K562 (cell line): ENCODE measurements at regions not wholly inside any gene's neighbourhood (a gene's known extent, or its start where the extent isn't known, plus 50 kb on each side); places are given as distances from the start of the nearest gene placed in this dataset.

Source experiments
- ATAC-seq: fragments of 200-7000 bp; cut with Tn5 transposase; 3 replicates; pipeline ENCODE4 v1.9.1; 2020; ENCODE audit warnings: moderate library complexity
- BruUV-seq: library from RNA; stranded (reverse); fragments of 400-500 nt; replicated peaks from 2 replicates; lab custom pipeline; 2021; lab: Mats Ljungman, UMichigan
- CTCF ChIA-PET: fragments of 300-600 bp; formaldehyde crosslinking; extraction: SDS; loops from one replicate; lab custom pipeline; 2021; ENCODE audit warnings: low intra/inter-chr PET ratio; lab: Yijun Ruan, JAX
- POLR2A ChIA-PET: fragments of 300-600, 350-650 bp; sonication (Branson Sonifier 250); formaldehyde crosslinking; extraction: SDS; loops from one replicate; lab custom pipeline; 2021; ENCODE audit warnings: antibody characterized with exemption, inconsistent platforms; lab: Yijun Ruan, JAX
- DNase-seq, 4 experiments: peaks; one replicate each; pipeline versions ENCODE4 v3.0.0 to v3.0.0-alpha.2; 2011 to 2018; ENCODE audit warnings: low spot score in 3 of 4, mixed read lengths in 3 of 4; ENCODE audit errors: extremely low read depth in 1 of 4
- FAIRE-seq: peaks from 2 replicates; lab custom pipeline; 2011; peaks lifted over from hg19 to GRCh38; lab: Jason Lieb, UNC
- H2AFZ ChIP-seq: 2 replicates; pipeline ENCODE4 v1.6.0; 2011; ENCODE audit warnings: low read depth, low read length, control low read depth, inconsistent platforms
- H3K27ac ChIP-seq: fragments of 200-600 bp; 3 replicates; pipeline ENCODE4 v1.8.0; 2011; ENCODE audit warnings: low read depth, mild to moderate bottlenecking, control low read depth, inconsistent platforms, low read length, moderate library complexity, mixed read lengths; ENCODE audit errors: extremely low read depth
- H3K27me3 ChIP-seq, 2 experiments: fragments of 300-600 bp in 1 of 2; 2 replicates in 1 of 2; 3 replicates in 1 of 2; pipeline versions ENCODE4 v1.6.0 to v1.8.0; 2011; ENCODE audit warnings: inconsistent platforms in 2 of 2, low read length in 2 of 2, mild to moderate bottlenecking in 1 of 2, mixed read lengths in 1 of 2, moderate library complexity in 1 of 2; ENCODE audit not compliant: control insufficient read depth in 2 of 2, insufficient read depth in 2 of 2
- H3K36me3 ChIP-seq: fragments of 300-600 bp; 3 replicates; pipeline ENCODE4 v1.8.0; 2011; ENCODE audit warnings: mild to moderate bottlenecking, low read length, inconsistent platforms; ENCODE audit not compliant: control insufficient read depth, insufficient read depth
- H3K4me1 ChIP-seq, 2 experiments: fragments of 200-600 bp in 1 of 2; replicated peaks in 1 of 2; 2 replicates in 1 of 2; 3 replicates in 1 of 2; pipeline versions ENCODE4 v1.5.1 to v1.8.0; 2011; ENCODE audit warnings: inconsistent platforms in 2 of 2, low read length in 2 of 2, mild to moderate bottlenecking in 1 of 2, mixed read lengths in 1 of 2, moderate library complexity in 1 of 2; ENCODE audit not compliant: control insufficient read depth in 2 of 2, insufficient read depth in 2 of 2
- H3K4me2 ChIP-seq: 2 replicates; pipeline ENCODE4 v1.6.1; 2011; ENCODE audit warnings: low read length, control low read depth, inconsistent platforms, mixed read lengths; ENCODE audit not compliant: insufficient read depth
- H3K4me3 ChIP-seq: fragments of 200-600 bp; sonication (generic), shearing (Covaris generic); 2 replicates; pipeline ENCODE4 v1.5.1; 2016; ENCODE audit warnings: control low read depth, inconsistent platforms
- H3K79me2 ChIP-seq: fragments of 200-600 bp; 3 replicates; pipeline ENCODE4 v1.8.0; 2011; ENCODE audit warnings: low read length, inconsistent platforms; ENCODE audit not compliant: control insufficient read depth, insufficient read depth
- H3K9ac ChIP-seq, 2 experiments: 2 replicates each; pipeline versions ENCODE4 v1.6.0 to v1.6.1; 2011; ENCODE audit warnings: low read depth in 2 of 2, low read length in 2 of 2, control low read depth in 1 of 2, inconsistent platforms in 1 of 2, mild to moderate bottlenecking in 1 of 2, mixed read lengths in 1 of 2; ENCODE audit not compliant: insufficient read depth in 1 of 2
- H3K9me1 ChIP-seq: one replicate; pipeline ENCODE4 v1.6.0; 2011; ENCODE audit warnings: inconsistent platforms, mild to moderate bottlenecking, low read length, moderate library complexity; ENCODE audit not compliant: control insufficient read depth, insufficient read depth
- H3K9me3 ChIP-seq: replicated peaks from 2 replicates; pipeline ENCODE4 v1.5.1; 2011; ENCODE audit warnings: low read depth, low read length, inconsistent platforms; ENCODE audit not compliant: control insufficient read depth, insufficient read depth
- H4K20me1 ChIP-seq: replicated peaks from 2 replicates; pipeline ENCODE4 v1.6.1; 2011; ENCODE audit warnings: low read length, inconsistent platforms, mixed read lengths; ENCODE audit not compliant: control insufficient read depth, insufficient read depth
- BRD4 ChIP-seq: fragments of 200-600 bp; sonication (generic); IDR thresholded peaks from 2 replicates; pipeline ENCODE4 v1.6.1; 2017; ENCODE audit warnings: inconsistent platforms
- FOXA3 ChIP-seq, 2 experiments: fragments of 450-650 bp in 1 of 2; sonication (generic) in 1 of 2; formaldehyde crosslinking; IDR thresholded peaks in 1 of 2; conservative IDR thresholded peaks in 1 of 2; 2 replicates each; pipeline versions ENCODE4 v1.4.0 to v1.8.0; 2020 to 2022; ENCODE audit warnings: mild to moderate bottlenecking in 2 of 2, missing genetic modification reagents in 1 of 2
- NEUROD1 ChIP-seq: fragments of 150-350 bp; IDR thresholded peaks from 2 replicates; pipeline ENCODE4 v1.6.1; 2014; ENCODE audit warnings: borderline replicate concordance, low read length, low read depth; ENCODE audit not compliant: partially characterized antibody
- ZEB2 ChIP-seq: fragments of 450-650 bp; IDR thresholded peaks from 2 replicates; pipeline ENCODE4 v1.6.1; 2016
- ZNF23 ChIP-seq: fragments of 250-450 bp; sonication (Bioruptor Pico); IDR thresholded peaks from 2 replicates; pipeline ENCODE4 v1.4.0; 2020; ENCODE audit warnings: mild to moderate bottlenecking
- ZNF696 ChIP-seq: fragments of 250-450 bp; sonication (Bioruptor Pico); conservative IDR thresholded peaks from 2 replicates; pipeline ENCODE4 v1.4.0; 2020; ENCODE audit warnings: mild to moderate bottlenecking, moderate library complexity
- WGBS: fragments of 100-300 bp; shearing (Covaris generic); methylation state at CpG from one replicate; pipeline ENCODE4 v1.1.6; 2016; ENCODE audit warnings: low coverage, mixed read lengths; ENCODE audit not compliant: insufficient coverage; ENCODE audit errors: missing lambda C conversion rate; 5-methylcytosine and 5-hydroxymethylcytosine counted together
- in situ Hi-C: fragments of 300-500 bp; cut with MboI; formaldehyde crosslinking; loops from 4 replicates; pipeline ENCODE4 v1.15.0; 2018; ENCODE audit warnings: inconsistent platforms, mixed read lengths
- intact Hi-C: fragments of 100-400 bp; cut with micrococcal nuclease; formaldehyde crosslinking; loops from 2 replicates; pipeline ENCODE4 v1.14.2; 2022
- TF ChIP-seq, protein P1 (sequence below): fragments of 450-650 bp; formaldehyde crosslinking; IDR thresholded peaks from 2 replicates; pipeline ENCODE4 v1.4.0; 2020; ENCODE audit warnings: mild to moderate bottlenecking, moderate library complexity
- TF ChIP-seq, protein P2 (sequence below): fragments of 450-650 bp; IDR thresholded peaks from 2 replicates; pipeline ENCODE4 v1.6.1; 2016; ENCODE audit warnings: mild to moderate bottlenecking
- TF ChIP-seq, protein P3 (sequence below), 2 experiments: fragments of 450-650 bp; IDR thresholded peaks; 2 replicates each; pipeline ENCODE4 v1.6.1; 2016

DNA sequence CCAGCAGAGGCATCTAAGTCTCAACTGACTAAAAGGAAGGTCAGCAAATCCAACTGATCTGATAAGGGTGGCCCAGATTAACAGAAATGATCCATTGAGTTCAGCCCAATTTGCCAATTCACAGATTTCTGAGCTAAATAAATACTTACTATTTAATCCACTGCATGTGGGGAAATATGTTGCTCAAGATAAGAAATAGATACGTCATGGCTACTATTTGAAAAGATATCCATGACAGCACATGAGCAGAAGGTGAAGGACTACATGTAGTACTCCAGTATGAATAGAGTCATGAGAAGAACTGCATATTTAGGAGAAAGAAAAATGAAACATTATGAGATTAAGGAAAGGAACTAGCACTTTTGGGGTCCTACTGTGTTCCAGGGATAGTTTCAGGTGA lies 332.4 kb downstream of the ARPP21 start:
- Histone ChIP-seq H3K9me1 (no peaks in the 10 kb centered on the region), H3K9me3 (peaks cover 6% of the 10 kb centered on the region; the same call in 1 of the 2 replicates), H3K4me2 (no peak overlapping the region), H2AFZ (no peak overlapping the region), H3K9ac (no peak overlapping the region), H3K79me2 (no peaks in the 10 kb centered on the region), H3K4me1 (no peaks in the 10 kb centered on the region), H3K27me3 (no peaks in the 10 kb centered on the region), H3K27ac (no peak overlapping the region)
- no peak for FAIRE-seq
- ATAC-seq = no peak
- 0% methylated on average over 1 of the region's 1 CpG for WGBS
- intact Hi-C loops (no loop called here), in situ Hi-C loops (no loop called here)
- ChIA-PET CTCF (no interaction called here), POLR2A (no interaction called here)
- BruUV-seq = no TSS peak
- no peak for TF ChIP-seq ZNF696 (CRISPR knock-in tag)
- TF ChIP-seq, all 486 proteins: peak for 0
- H4K20me1 ChIP-seq = no peaks in the 10 kb centered on the region
- no peak overlapping the region for H3K4me3 ChIP-seq
- no peak for DNase-seq
- no peaks in the 10 kb centered on the region for H3K36me3 ChIP-seq

DNA sequence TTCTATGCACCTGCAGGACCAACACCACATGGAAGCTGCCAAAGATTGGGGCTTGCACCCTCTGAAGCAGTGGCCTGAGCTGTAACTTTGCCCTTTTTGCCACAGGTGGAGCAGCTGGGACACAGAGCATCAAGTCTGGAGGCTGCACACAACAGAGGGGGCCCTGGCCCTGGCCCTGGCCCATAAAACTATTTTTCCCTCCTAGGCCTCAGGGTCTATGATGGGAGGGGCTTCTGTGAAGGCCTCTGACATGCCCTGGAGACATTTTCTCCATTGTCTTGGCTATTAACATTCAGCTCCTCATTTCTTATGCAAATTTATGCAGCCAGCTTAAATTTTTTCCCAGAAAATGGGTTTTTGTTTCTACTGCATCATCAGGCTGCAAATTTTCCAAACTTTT lies 335.5 kb downstream of the ARPP21 start:
- Histone ChIP-seq H4K20me1 (no peaks in the 10 kb centered on the region), H3K9ac (no peak overlapping the region), H3K27ac (no peak overlapping the region), H3K4me2 (no peak overlapping the region), H3K27me3 (no peaks in the 10 kb centered on the region), H3K9me3 (peaks cover 2% of the 10 kb centered on the region; the same call in 1 of the 2 replicates), H3K4me3 (no peak overlapping the region), H3K4me1 (no peaks in the 10 kb centered on the region), H3K36me3 (no peaks in the 10 kb centered on the region), H3K9me1 (no peaks in the 10 kb centered on the region), H2AFZ (no peak overlapping the region), H3K79me2 (no peaks in the 10 kb centered on the region)
- FAIRE-seq = no peak
- in situ Hi-C loops (no loop called here), intact Hi-C loops (no loop called here)
- ChIA-PET CTCF (no interaction called here), POLR2A (no interaction called here)
- no peak for DNase-seq
- ATAC-seq = no peak
- no TSS peak for BruUV-seq
- TF ChIP-seq ZNF23 (CRISPR knock-in tag) = no peak
- TF ChIP-seq, protein P1, sequence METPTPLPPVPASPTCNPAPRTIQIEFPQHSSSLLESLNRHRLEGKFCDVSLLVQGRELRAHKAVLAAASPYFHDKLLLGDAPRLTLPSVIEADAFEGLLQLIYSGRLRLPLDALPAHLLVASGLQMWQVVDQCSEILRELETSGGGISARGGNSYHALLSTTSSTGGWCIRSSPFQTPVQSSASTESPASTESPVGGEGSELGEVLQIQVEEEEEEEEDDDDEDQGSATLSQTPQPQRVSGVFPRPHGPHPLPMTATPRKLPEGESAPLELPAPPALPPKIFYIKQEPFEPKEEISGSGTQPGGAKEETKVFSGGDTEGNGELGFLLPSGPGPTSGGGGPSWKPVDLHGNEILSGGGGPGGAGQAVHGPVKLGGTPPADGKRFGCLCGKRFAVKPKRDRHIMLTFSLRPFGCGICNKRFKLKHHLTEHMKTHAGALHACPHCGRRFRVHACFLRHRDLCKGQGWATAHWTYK (CRISPR knock-in tag) = no peak
- TF ChIP-seq, protein P2, sequence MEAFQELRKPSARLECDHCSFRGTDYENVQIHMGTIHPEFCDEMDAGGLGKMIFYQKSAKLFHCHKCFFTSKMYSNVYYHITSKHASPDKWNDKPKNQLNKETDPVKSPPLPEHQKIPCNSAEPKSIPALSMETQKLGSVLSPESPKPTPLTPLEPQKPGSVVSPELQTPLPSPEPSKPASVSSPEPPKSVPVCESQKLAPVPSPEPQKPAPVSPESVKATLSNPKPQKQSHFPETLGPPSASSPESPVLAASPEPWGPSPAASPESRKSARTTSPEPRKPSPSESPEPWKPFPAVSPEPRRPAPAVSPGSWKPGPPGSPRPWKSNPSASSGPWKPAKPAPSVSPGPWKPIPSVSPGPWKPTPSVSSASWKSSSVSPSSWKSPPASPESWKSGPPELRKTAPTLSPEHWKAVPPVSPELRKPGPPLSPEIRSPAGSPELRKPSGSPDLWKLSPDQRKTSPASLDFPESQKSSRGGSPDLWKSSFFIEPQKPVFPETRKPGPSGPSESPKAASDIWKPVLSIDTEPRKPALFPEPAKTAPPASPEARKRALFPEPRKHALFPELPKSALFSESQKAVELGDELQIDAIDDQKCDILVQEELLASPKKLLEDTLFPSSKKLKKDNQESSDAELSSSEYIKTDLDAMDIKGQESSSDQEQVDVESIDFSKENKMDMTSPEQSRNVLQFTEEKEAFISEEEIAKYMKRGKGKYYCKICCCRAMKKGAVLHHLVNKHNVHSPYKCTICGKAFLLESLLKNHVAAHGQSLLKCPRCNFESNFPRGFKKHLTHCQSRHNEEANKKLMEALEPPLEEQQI = no peak
- no peak for TF ChIP-seq FOXA3 (CRISPR knock-in tag; conservative IDR thresholded peaks at IDR 0.05 in 1 of 2, IDR thresholded peaks at IDR 0.05 in 1 of 2)
- no peak for TF ChIP-seq ZEB2
- no peak for TF ChIP-seq BRD4
- TF ChIP-seq, protein P3, sequence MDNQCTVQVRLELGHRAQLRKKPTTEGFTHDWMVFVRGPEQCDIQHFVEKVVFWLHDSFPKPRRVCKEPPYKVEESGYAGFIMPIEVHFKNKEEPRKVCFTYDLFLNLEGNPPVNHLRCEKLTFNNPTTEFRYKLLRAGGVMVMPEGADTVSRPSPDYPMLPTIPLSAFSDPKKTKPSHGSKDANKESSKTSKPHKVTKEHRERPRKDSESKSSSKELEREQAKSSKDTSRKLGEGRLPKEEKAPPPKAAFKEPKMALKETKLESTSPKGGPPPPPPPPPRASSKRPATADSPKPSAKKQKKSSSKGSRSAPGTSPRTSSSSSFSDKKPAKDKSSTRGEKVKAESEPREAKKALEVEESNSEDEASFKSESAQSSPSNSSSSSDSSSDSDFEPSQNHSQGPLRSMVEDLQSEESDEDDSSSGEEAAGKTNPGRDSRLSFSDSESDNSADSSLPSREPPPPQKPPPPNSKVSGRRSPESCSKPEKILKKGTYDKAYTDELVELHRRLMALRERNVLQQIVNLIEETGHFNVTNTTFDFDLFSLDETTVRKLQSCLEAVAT (IDR thresholded peaks at IDR 0.05) = no peak
- TF ChIP-seq NEUROD1 = no peak
